Neural crest cell (in vitro differentiated cells): ENCODE measurements at regions not wholly inside any gene's neighbourhood (a gene's known extent, or its start where the extent isn't known, plus 50 kb on each side); places are given as distances from the start of the nearest gene placed in this dataset.

ENCODE experiments used
- DNase-seq: peaks from one replicate; pipeline ENCODE4 v3.0.0; 2021; ENCODE audit warnings: low read depth, mixed read lengths, low spot score
- H3K27ac Mint-ChIP-seq: one replicate; pipeline ENCODE4 v1.8.0; 2021; ENCODE audit warnings: mild to moderate bottlenecking, mixed read lengths; ENCODE audit not compliant: unreplicated experiment
- H3K27me3 Mint-ChIP-seq: 2 replicates; pipeline ENCODE4 v1.8.0; 2021; ENCODE audit warnings: low read depth, mild to moderate bottlenecking, mixed read lengths
- H3K36me3 Mint-ChIP-seq: 2 replicates; pipeline ENCODE4 v1.8.0; 2021; ENCODE audit warnings: low read depth, mild to moderate bottlenecking, mixed read lengths
- H3K4me1 Mint-ChIP-seq: 2 replicates; pipeline ENCODE4 v1.8.0; 2021; ENCODE audit warnings: mixed read lengths
- H3K4me3 Mint-ChIP-seq: one replicate; pipeline ENCODE4 v1.8.0; 2021; ENCODE audit warnings: mild to moderate bottlenecking, mixed read lengths
- H3K9me3 Mint-ChIP-seq: 2 replicates; pipeline ENCODE4 v1.8.0; 2021; ENCODE audit warnings: mixed read lengths
- TF ChIP-seq, protein P1 (sequence below): fragments of 200-600 bp; sonication (generic); conservative IDR thresholded peaks from 2 replicates; pipeline ENCODE4 v1.5.0; 2021; ENCODE audit warnings: antibody characterized with exemption, mild to moderate bottlenecking

DNA sequence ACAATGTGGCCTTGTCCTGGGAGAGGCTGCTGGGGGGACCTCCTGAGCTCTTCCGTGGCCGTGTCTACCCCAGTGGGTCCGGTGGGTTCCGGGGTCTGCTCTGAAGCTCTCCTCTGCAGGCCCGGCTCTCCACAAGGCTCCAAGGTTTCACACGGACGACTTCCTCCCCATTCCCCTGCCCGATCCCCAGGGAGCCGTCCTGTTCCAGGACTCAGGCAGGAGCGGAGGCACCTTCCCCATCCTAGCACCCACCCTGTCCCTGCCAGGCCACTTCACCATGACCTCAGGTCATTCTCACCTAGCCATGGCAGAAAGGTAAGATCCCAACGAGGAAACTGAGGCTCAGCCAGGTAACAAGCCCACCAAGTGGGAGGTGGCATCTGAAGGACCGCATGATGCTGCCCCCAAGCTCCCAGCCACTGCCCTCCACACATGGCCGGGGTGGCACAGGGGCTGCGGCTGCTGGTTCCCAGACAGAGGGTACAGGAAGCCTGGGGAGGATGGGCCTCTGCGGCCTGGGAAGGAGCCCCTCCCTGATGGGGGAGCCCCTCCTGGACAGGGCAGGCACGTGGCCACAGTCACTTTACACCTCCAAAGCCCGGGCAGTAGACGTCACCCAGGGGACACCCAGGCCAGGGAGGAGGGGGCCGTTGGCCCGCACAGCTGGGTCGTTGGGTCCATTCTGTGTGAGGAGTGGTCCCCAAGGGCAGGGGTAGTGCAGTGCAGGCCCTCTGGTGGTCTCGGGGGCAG lies 274.0 kb downstream of the NDUFA10 start:
- Mint-ChIP-seq H3K9me3 (peaks cover 8% of the 10 kb centered on the region), H3K4me3 (no peak overlapping the region), H3K36me3 (no peaks in the 10 kb centered on the region), H3K27me3 (no peaks in the 10 kb centered on the region), H3K27ac (no peak overlapping the region), H3K4me1 (peaks cover 26% of the 10 kb centered on the region)
- DNase-seq = no peak
- TF ChIP-seq, protein P1, sequence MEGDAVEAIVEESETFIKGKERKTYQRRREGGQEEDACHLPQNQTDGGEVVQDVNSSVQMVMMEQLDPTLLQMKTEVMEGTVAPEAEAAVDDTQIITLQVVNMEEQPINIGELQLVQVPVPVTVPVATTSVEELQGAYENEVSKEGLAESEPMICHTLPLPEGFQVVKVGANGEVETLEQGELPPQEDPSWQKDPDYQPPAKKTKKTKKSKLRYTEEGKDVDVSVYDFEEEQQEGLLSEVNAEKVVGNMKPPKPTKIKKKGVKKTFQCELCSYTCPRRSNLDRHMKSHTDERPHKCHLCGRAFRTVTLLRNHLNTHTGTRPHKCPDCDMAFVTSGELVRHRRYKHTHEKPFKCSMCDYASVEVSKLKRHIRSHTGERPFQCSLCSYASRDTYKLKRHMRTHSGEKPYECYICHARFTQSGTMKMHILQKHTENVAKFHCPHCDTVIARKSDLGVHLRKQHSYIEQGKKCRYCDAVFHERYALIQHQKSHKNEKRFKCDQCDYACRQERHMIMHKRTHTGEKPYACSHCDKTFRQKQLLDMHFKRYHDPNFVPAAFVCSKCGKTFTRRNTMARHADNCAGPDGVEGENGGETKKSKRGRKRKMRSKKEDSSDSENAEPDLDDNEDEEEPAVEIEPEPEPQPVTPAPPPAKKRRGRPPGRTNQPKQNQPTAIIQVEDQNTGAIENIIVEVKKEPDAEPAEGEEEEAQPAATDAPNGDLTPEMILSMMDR = no peak

DNA sequence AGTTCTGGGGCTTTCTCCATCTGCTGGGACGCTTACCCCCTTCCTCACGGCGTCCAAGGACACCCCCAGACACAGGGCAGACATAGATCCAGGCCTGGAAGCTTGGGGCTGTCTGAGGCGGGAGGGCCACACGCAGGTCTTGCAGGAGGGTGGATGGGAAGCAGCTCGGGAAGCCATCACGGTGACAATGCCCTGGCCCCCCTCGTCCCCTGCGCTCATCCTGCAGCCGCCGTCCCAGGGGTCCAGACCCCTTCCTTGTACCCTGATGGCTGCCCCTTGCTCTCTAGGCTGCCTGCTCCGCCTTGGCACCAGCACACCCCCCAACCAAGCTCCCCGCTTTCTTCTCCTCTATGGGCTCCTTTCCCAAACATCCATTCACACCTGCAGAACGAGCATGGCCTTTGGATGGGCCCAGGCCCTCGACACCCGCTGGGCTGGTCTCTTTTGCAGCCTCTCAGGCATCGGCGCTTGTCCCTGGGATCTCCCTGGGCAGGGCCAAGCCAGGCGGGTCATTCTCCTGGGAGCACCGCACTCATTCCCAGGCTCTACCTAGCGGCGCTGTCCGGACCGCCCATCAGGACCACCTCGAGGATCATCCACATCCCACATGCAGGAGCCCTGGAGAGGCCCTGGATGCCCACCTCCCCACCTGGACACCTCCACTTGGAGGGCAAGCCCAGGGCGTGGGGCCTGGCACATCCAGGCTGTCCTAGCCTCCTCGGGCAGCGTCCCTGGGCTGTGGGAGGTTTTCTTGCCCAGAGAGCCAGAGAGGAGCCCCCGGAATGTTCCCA lies 274.9 kb downstream of the NDUFA10 start:
- TF ChIP-seq, protein P1 = no peak
- peaks cover 5% of the 10 kb centered on the region for H3K9me3 Mint-ChIP-seq
- no peaks in the 10 kb centered on the region for H3K36me3 Mint-ChIP-seq
- no peak for DNase-seq
- no peak overlapping the region for H3K27ac Mint-ChIP-seq
- no peak overlapping the region for H3K4me3 Mint-ChIP-seq
- H3K4me1 Mint-ChIP-seq = peaks cover 31% of the 10 kb centered on the region
- H3K27me3 Mint-ChIP-seq = no peaks in the 10 kb centered on the region

DNA sequence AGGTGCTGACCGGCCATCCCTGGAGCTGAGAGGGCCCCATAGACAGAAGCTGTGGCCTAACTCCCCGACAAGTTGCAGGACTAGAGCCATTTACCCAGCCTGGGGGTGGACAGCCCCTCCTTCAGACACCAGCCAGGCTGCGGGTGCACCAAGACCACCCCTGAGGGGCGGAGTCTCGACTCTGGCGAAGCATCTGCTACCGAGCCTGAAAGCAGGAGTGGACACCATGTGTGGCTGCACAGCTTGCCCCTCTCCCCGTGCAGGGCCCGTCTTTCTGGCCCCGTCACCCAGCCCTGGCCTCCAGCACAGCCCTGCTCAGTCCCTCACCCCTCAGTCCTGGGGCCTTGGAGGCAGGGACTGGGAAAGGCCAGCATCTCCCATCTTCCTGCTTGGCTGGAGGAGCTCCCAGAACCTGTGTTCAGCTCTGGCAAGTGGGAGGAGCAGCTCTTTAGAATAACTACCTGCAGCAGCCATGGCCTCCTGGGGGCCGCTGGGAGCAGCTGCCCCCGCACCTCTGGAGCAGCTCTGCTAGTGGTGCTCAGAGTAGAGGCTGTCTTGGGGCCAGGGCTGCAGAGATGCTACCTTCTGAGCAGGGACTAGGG lies 275.8 kb downstream of the NDUFA10 start:
- Mint-ChIP-seq H3K27me3 (no peaks in the 10 kb centered on the region), H3K4me1 (peaks cover 27% of the 10 kb centered on the region), H3K4me3 (no peak overlapping the region), H3K9me3 (peaks cover under 1% of the 10 kb centered on the region), H3K27ac (no peak overlapping the region), H3K36me3 (no peaks in the 10 kb centered on the region)
- TF ChIP-seq, protein P1 = no peak
- DNase-seq = no peak

DNA sequence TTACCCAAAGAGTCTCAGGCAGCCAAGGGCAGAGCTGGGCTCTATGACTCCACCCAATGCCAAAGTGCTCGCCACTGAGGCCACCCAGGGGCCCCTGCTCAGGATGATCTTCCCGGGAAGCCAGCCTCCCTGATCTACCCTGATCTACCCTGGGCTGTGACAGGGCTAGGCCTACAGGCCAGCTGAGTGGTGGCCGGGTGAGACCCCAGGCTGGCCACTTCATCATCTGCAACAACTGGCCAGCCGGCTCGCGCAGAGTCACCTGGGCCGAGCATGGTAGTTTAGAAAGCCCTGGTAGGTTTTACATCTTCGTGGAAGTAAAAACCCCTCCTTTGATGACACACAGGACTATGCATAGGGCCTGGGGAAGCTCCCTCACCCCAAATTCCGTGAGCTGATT lies 276.3 kb downstream of the NDUFA10 start:
- no peaks in the 10 kb centered on the region for H3K27me3 Mint-ChIP-seq
- TF ChIP-seq, protein P1 = no peak
- peaks cover 25% of the 10 kb centered on the region for H3K4me1 Mint-ChIP-seq
- no peak overlapping the region for H3K27ac Mint-ChIP-seq
- no peak overlapping the region for H3K4me3 Mint-ChIP-seq
- no peaks in the 10 kb centered on the region for H3K9me3 Mint-ChIP-seq
- DNase-seq = no peak
- no peaks in the 10 kb centered on the region for H3K36me3 Mint-ChIP-seq

DNA sequence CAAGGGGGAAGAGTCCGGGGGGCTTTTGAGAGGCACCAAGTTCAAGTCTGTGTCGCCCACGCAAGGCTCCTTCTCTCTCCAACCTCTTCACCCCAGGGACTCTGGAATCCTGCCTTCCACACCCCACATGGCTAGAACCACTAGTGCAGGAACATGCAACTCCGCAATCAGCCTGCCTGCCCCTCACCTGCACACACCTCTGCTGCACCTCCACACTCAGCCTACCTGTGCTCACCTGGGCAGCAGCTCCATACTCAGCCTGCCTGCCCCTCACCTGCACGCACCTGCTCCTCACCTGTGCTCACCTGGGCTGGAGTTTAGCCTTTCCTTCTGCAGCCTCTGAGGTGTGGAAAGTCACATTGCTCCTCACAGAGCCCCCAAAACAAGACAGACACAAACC lies 277.4 kb downstream of the NDUFA10 start:
- Mint-ChIP-seq H3K36me3 (no peaks in the 10 kb centered on the region), H3K4me3 (no peak overlapping the region), H3K4me1 (peaks cover 14% of the 10 kb centered on the region), H3K27ac (no peak overlapping the region), H3K9me3 (no peaks in the 10 kb centered on the region), H3K27me3 (no peaks in the 10 kb centered on the region)
- DNase-seq = no peak
- TF ChIP-seq, protein P1 = no peak
